ENCODE measurements at regions not wholly inside any gene's neighbourhood (a gene's known extent, or its start where the extent isn't known, plus 50 kb on each side); places are given as distances from the start of the nearest gene placed in this dataset.
"Not testable (repeated sequence)": the region's sequence is repeated elsewhere in the genome, so short reads cannot be mapped to it uniquely, and the experiment has no call there.

DNA sequence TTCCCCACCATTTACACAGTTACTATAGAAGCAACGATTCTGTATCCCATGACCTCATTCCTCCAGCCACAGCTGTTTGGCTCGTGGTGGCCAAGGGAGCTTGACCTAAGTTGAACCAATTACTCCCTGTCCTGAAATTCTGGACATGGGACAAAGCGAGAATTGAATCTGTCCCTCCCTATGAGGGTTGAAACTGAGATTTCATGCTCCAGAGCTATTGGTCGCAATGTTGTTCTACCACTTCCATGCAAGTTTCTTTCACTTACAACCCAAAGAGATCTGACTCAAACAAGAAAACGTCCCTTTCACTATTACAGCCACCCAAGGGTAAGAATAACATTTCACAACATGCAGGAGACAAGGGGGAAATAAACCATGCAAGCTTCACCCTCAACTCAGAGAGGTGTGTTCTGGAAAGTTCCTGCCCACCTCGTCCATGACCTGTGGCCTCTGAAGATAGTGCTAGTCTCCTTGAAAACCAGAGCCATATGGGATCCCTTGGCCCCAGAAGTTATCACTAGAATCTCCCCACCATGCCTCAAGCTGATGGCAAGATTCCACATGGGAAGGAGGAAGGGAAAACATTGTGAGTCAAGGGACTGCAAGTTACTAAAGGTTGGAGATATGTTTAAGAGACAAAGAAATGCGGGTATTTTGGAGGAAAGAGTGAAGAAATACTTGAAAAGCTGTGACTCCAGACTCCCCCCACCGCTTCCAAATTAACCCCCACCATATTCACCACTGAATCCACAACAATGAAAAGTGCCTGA, 74.5 kb upstream of the SRSF6 start:
- Histone ChIP-seq H3K4me1 (no peaks in the 10 kb centered on the region), H3K4me3 (no peak overlapping the region), H3K36me3 (replicated peaks) (no peaks in the 10 kb centered on the region), H3K9me3 (no peaks in the 10 kb centered on the region), H3K27me3 (ENCODE audit: low read depth) (no peaks in the 10 kb centered on the region)
- in situ Hi-C loops (cut with MboI; ENCODE audit: low sequenced_read_pairs): no loop called here
- no peak for DNase-seq (ENCODE audit: low spot score in 2 of 2)

DNA sequence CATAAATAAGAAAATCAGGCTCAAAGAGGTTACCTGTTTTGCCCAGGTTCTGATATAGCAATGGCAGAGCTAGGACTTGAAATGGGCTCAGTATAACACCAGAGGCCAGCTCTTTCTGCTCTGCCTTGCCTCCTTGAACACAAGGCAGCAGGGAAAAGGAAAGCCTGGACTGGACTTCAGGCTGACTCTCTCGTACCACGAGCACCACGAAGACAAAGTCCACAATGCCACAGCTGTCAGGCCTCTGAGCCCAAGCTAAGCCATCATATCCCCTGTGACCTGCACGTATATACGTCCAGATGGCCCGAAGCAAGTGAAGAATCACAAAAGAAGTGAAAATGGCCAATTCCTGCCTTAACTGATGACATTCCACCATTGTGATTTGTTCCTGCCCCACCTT, 75.6 kb upstream of the SRSF6 start:
- H3K4me1 ChIP-seq; H3K4me3 ChIP-seq; H3K9me3 ChIP-seq; H3K36me3 ChIP-seq (replicated peaks); DNase-seq (ENCODE audit: low spot score in 2 of 2); in situ Hi-C loops (cut with MboI; ENCODE audit: low sequenced_read_pairs); H3K27me3 ChIP-seq (ENCODE audit: low read depth): not testable (repeated sequence)

DNA sequence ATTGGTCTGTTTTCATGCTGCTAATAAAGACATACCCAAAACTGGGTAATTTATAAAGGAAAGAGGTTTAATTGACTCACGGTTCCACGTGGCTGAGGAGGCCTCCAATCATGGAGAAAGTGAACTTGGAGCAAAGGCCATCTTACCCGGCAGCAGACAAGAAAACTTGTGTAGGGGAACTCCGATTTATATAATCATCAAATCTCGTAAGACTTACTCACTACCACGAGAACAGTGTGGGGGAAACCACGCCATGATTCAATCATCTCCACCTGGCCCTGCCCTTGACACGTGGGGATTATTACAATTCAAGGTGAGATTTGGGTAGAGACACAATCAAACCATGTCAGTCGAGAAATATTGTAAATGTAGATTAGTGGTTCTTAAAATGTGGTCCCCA, 76.2 kb upstream of the SRSF6 start:
- DNase-seq (ENCODE audit: low spot score in 2 of 2): not testable (repeated sequence)

DNA sequence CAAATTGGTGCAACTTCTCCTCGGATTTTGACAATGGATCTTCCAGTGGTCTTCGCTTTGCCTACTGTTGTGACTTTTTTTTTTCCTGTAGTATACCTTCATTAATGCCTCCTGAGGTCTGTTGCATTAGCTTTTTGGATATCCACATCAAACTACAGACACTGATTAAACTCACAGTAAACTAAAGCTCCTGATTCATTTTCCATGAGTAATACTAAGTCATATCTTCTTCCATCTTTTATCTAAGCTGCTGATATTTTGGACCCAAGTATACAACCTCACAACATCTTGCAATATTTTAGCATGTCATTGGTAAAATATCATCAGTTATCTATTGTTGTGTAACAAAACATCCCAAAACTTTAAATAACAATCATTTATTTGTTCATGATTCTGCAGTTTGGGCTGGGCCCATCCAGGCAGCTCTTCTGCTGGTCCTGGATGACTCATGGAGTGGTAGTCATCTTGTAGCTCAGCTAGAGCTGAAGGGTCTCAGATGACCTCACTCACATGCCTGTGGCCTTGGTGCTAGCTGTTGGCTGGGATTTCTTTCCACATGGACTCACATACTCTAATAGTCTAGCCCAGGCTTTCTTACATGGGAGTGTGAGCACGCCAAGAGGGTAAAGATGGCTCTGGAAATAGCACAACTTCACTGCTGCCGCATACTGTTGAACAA, 78.3 kb upstream of the SRSF6 start:
- in situ Hi-C loops (cut with MboI; ENCODE audit: low sequenced_read_pairs): no loop called here

More for the DNA sequence above, 76.2 kb upstream of the SRSF6 start:
- H3K9me3 ChIP-seq; H3K4me1 ChIP-seq; H3K4me3 ChIP-seq; in situ Hi-C loops (cut with MboI; ENCODE audit: low sequenced_read_pairs); H3K27me3 ChIP-seq (ENCODE audit: low read depth); H3K36me3 ChIP-seq (replicated peaks): not testable (repeated sequence)

DNA sequence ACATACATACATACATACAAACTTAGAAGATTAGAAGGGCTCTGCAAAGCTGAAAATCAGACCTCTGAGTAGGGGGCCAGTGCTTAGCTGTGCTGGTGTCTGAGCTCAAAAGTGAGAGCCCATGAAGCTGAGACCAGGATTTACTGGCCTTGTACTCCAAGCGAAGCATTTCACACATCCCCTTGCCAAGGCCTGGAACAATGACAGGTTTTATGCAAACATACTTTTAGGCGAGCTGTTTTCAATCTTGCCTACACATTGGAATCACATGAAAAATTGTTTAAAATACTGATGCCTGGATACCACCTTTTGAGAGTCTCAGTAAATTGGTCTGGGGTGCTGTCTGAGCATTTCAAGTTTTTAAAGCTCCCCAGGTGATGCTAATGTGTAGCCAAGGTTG, 80.9 kb upstream of the SRSF6 start:
- H3K4me3 ChIP-seq: no peak overlapping the region
- H3K9me3 ChIP-seq: no peaks in the 10 kb centered on the region
- H3K4me1 ChIP-seq: no peaks in the 10 kb centered on the region
- no peaks in the 10 kb centered on the region for H3K27me3 ChIP-seq (ENCODE audit: low read depth)
- in situ Hi-C loops (cut with MboI; ENCODE audit: low sequenced_read_pairs): no loop called here
- H3K36me3 ChIP-seq (replicated peaks): no peaks in the 10 kb centered on the region
- no peak for DNase-seq (ENCODE audit: low spot score in 2 of 2)

More for the DNA sequence above, 78.3 kb upstream of the SRSF6 start:
- H3K4me3 ChIP-seq: no peak overlapping the region
- no peaks in the 10 kb centered on the region for H3K9me3 ChIP-seq
- DNase-seq (ENCODE audit: low spot score in 2 of 2): no peak
- H3K4me1 ChIP-seq: no peaks in the 10 kb centered on the region
- no peaks in the 10 kb centered on the region for H3K27me3 ChIP-seq (ENCODE audit: low read depth)
- no peaks in the 10 kb centered on the region for H3K36me3 ChIP-seq (replicated peaks)

- Histone ChIP-seq H3K27me3 (ENCODE audit: low read depth) (no peaks in the 10 kb centered on the region), H3K36me3 (replicated peaks) (no peaks in the 10 kb centered on the region), H3K4me1 (no peaks in the 10 kb centered on the region), H3K9me3 (no peaks in the 10 kb centered on the region), H3K4me3 (no peak overlapping the region)
- in situ Hi-C loops (cut with MboI; ENCODE audit: low sequenced_read_pairs): no loop called here
- DNase-seq (ENCODE audit: low spot score in 2 of 2): no peak
Observed at GRCh38 chr20:43375591-43375990, 82.1 kb upstream of the SRSF6 start.

DNA sequence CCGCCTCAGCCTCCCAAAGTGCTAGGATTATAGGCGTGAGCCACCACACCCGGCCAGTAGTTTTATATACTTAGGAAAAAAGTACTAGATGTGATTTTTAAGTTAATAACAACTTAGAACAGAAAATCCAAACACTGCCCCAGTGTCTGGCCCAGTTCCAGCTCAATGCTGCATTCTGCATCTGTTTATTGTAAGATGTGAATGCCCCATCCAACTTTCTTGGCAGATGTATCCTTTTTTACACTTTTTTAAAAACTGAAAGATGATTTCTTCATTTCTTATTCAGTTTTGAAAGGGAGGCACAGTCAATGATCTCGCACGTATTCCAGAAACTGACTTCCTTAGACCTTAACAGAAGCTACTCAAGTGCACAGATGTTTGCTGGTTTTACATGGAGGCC, 85.6 kb upstream of the SRSF6 start:
- no peaks in the 10 kb centered on the region for H3K27me3 ChIP-seq (ENCODE audit: low read depth)
- DNase-seq (ENCODE audit: low spot score in 2 of 2): no peak
- no peak overlapping the region for H3K4me3 ChIP-seq
- in situ Hi-C loops (cut with MboI; ENCODE audit: low sequenced_read_pairs): no loop called here
- no peaks in the 10 kb centered on the region for H3K9me3 ChIP-seq
- no peaks in the 10 kb centered on the region for H3K4me1 ChIP-seq
- no peaks in the 10 kb centered on the region for H3K36me3 ChIP-seq (replicated peaks)

DNA sequence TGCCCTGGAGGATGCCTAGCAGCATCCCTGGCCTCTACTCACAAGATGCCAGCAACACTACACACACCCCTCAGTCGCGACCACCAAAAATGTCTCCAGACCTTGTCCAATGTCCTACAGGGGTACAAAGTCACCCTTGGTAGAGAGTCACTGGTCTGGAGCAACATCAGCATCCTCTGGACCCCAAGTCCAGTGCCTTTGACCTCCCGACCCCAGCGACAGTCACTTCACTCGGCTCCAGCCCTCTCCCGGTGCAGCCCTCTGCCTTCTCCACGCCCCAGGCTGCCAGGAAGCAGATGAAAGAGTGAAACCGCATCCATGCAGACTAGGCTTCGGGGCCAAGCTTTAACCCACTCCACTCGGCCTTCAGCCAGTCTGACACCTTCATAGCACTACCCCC, 92.0 kb upstream of the SRSF6 start:
- H3K9me3 ChIP-seq: no peaks in the 10 kb centered on the region
- no peak overlapping the region for H3K4me3 ChIP-seq
- no peak for DNase-seq (ENCODE audit: low spot score in 2 of 2)
- in situ Hi-C loops (cut with MboI; ENCODE audit: low sequenced_read_pairs): no loop called here
- H3K4me1 ChIP-seq: no peaks in the 10 kb centered on the region
- H3K27me3 ChIP-seq (ENCODE audit: low read depth): no peaks in the 10 kb centered on the region
- H3K36me3 ChIP-seq (replicated peaks): no peaks in the 10 kb centered on the region

DNA sequence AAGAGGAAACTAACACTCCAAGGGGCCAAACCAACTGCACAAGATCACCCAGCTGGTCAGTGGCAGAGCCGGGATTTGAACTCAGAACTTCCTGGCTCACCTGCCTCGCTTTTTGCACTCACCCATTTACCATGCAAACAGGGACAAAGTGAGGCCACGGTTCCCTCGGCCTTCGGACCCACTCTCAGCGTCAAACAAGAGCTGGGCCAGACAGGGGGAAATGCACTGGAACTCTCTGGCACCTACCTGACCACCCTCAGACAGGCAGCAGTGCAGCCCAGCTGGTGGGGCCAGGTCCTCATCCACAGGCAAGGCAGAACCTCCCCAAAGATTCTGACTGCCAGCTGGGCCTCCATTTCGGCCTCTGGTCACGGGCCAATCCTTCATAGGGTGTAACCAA, 93.7 kb upstream of the SRSF6 start:
- no peak for DNase-seq (ENCODE audit: low spot score in 2 of 2)
- Histone ChIP-seq H3K4me1 (no peaks in the 10 kb centered on the region), H3K4me3 (no peak overlapping the region), H3K36me3 (replicated peaks) (no peaks in the 10 kb centered on the region), H3K27me3 (ENCODE audit: low read depth) (no peaks in the 10 kb centered on the region), H3K9me3 (no peaks in the 10 kb centered on the region)
- in situ Hi-C loops (cut with MboI; ENCODE audit: low sequenced_read_pairs): no loop called here

DNA sequence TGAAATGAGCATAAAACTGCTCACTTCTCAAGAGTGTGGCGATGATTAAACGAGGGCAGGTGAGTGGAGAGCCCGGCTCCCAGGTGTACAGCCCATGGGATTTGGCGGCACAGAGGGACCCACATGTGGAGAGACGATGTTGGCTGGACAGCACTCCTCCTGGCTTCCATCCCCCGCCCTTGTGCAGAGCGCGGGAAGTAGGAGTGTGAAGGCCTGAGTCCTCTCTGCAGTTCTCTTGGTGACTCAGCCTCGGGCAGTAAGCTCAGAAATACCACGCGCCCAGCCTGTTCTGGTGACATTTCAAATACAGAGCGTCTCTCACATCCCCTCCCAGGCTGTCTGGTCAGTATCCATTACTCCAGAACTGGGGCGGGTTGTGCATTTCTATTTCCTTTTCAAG, 94.2 kb upstream of the SRSF6 start:
- Histone ChIP-seq H3K27me3 (ENCODE audit: low read depth) (no peaks in the 10 kb centered on the region), H3K9me3 (no peaks in the 10 kb centered on the region), H3K4me1 (no peaks in the 10 kb centered on the region), H3K36me3 (replicated peaks) (no peaks in the 10 kb centered on the region), H3K4me3 (no peak overlapping the region)
- in situ Hi-C loops (cut with MboI; ENCODE audit: low sequenced_read_pairs): no loop called here
- no peak for DNase-seq (ENCODE audit: low spot score in 2 of 2)

- Histone ChIP-seq H3K9me3 (no peaks in the 10 kb centered on the region), H3K27me3 (ENCODE audit: low read depth) (no peaks in the 10 kb centered on the region), H3K4me3 (no peak overlapping the region), H3K4me1 (no peaks in the 10 kb centered on the region), H3K36me3 (replicated peaks) (no peaks in the 10 kb centered on the region)
- DNase-seq (ENCODE audit: low spot score in 2 of 2): no peak
- in situ Hi-C loops (cut with MboI; ENCODE audit: low sequenced_read_pairs): no loop called here
Observed at GRCh38 chr20:43361526-43361925, 96.2 kb upstream of the SRSF6 start.

DNA sequence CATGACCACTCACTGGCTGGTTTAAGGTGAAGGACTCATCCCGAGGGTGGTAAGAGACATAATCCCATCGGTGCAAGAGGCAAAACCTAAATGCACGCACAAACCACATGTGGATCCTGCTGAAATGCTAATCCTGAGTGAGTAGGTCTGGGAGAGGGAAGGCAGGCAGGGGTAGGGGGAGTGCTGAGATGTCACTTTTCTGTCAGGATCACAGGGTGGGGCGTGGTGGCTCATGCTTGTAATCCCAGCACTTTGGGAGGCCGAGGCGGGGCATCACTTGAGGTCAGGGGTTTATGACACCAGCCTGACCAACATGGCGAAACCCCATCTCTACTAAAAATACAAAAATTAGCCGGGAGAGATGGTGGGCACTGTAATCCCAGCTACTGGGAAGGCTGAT, 97.7 kb upstream of the SRSF6 start:
- in situ Hi-C loops (cut with MboI; ENCODE audit: low sequenced_read_pairs): no loop called here
- H3K27me3 ChIP-seq (ENCODE audit: low read depth): no peaks in the 10 kb centered on the region
- no peaks in the 10 kb centered on the region for H3K36me3 ChIP-seq (replicated peaks)
- no peak overlapping the region for H3K4me3 ChIP-seq
- no peak for DNase-seq (ENCODE audit: low spot score in 2 of 2)
- no peaks in the 10 kb centered on the region for H3K4me1 ChIP-seq
- H3K9me3 ChIP-seq: no peaks in the 10 kb centered on the region

DNA sequence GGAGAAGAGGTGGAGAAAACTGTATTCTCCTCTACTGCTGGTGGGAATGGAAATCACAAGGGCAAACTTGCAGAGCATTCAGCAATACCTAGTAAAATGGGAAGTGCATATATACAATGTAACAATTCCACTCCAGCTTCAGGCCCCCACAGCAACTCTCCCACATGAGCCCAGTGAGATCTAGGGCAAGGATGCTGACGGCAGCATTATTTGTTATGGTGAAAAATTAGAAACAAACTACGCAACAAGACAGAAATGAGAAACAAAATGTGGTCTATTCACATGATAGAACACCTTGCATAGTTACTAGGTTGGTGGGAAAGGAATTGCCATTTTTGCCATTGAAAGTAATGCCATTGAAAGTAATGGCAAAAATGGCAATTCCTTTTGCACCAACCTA, 98.9 kb upstream of the SRSF6 start:
- in situ Hi-C loops (cut with MboI; ENCODE audit: low sequenced_read_pairs): no loop called here
- Histone ChIP-seq H3K4me3 (no peak overlapping the region), H3K9me3 (no peaks in the 10 kb centered on the region), H3K4me1 (no peaks in the 10 kb centered on the region), H3K36me3 (replicated peaks) (no peaks in the 10 kb centered on the region), H3K27me3 (ENCODE audit: low read depth) (no peaks in the 10 kb centered on the region)
- no peak for DNase-seq (ENCODE audit: low spot score in 2 of 2)

GRCh38 chr20:43357352-43357751, 100.3 kb upstream of the SRSF6 start:
- Histone ChIP-seq H3K27me3 (ENCODE audit: low read depth) (no peaks in the 10 kb centered on the region), H3K36me3 (replicated peaks) (no peaks in the 10 kb centered on the region), H3K4me3 (no peak overlapping the region), H3K9me3 (no peaks in the 10 kb centered on the region), H3K4me1 (no peaks in the 10 kb centered on the region)
- DNase-seq (ENCODE audit: low spot score in 2 of 2): no peak
- in situ Hi-C loops (cut with MboI; ENCODE audit: low sequenced_read_pairs): no loop called here

DNA sequence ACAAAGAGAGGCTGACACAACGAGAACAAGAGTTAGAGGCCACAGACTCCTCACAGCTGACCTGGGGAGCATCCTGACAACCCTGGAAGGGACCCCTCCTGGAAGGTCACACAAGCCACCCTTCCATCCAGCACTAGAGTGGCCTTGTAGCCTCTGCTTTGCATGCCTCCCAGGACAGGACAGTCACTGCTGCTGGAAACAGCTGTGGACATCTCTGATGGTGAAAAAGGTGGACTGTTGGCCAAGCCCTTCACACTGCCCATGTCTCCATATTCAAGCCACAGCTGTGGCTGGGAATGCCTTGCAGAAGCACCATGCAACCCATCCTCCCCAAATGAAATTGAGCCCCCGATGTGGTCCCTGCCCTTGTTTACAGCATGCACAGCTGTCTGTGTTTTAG, 102.1 kb upstream of the SRSF6 start:
- Histone ChIP-seq H3K4me3 (no peak overlapping the region), H3K27me3 (ENCODE audit: low read depth) (no peaks in the 10 kb centered on the region), H3K36me3 (replicated peaks) (no peaks in the 10 kb centered on the region), H3K9me3 (no peaks in the 10 kb centered on the region), H3K4me1 (no peaks in the 10 kb centered on the region)
- in situ Hi-C loops (cut with MboI; ENCODE audit: low sequenced_read_pairs): no loop called here
- no peak for DNase-seq (ENCODE audit: low spot score in 2 of 2)
